GM23338 (cell line): ENCODE measurements at regions not wholly inside any gene's neighbourhood (a gene's known extent, or its start where the extent isn't known, plus 50 kb on each side); places are given as distances from the start of the nearest gene placed in this dataset.

Experiments
- ATAC-seq: fragments of 200-7000 bp; cut with Tn5 transposase; 3 replicates; pipeline ENCODE4 v1.9.1; 2020
- DNase-seq: peaks from one replicate; pipeline ENCODE4 v3.0.0-alpha.2; 2015; ENCODE audit warnings: low spot score
- H2AFZ ChIP-seq: fragments of 200-600 bp; sonication (generic); 2 replicates; pipeline ENCODE4 v1.8.0; 2016; ENCODE audit warnings: antibody characterized with exemption, mild to moderate bottlenecking, moderate library complexity
- H3F3A ChIP-seq: fragments of 200-600 bp; sonication (generic); replicated peaks from 2 replicates; pipeline ENCODE4 v1.8.0; 2017; ENCODE audit warnings: antibody characterized with exemption, mixed run types, low read depth
- H3K27ac ChIP-seq: fragments of 200-600 bp; sonication (generic); 2 replicates; pipeline ENCODE4 v1.6.1; 2016; ENCODE audit warnings: low read depth
- H3K27me3 ChIP-seq: fragments of 200-600 bp; sonication (generic); 2 replicates; pipeline ENCODE4 v1.8.0; 2016; ENCODE audit warnings: mild to moderate bottlenecking, mixed run types, moderate library complexity; ENCODE audit not compliant: insufficient read depth
- H3K36me3 ChIP-seq: fragments of 200-600 bp; sonication (generic); 2 replicates; pipeline ENCODE4 v1.8.0; 2016; ENCODE audit warnings: mild to moderate bottlenecking; ENCODE audit not compliant: insufficient read depth
- H3K4me1 ChIP-seq: fragments of 200-600 bp; sonication (generic); 2 replicates; pipeline ENCODE4 v1.8.0; 2016; ENCODE audit warnings: mild to moderate bottlenecking, moderate library complexity; ENCODE audit not compliant: insufficient read depth
- H3K4me2 ChIP-seq: fragments of 200-600 bp; sonication (generic); 2 replicates; pipeline ENCODE4 v1.7.1; 2017; ENCODE audit warnings: mixed run types
- H3K4me3 ChIP-seq: fragments of 200-600 bp; sonication (generic); 2 replicates; pipeline ENCODE4 v1.6.1; 2016; ENCODE audit warnings: mixed run types
- H3K79me2 ChIP-seq: fragments of 200-600 bp; sonication (generic); replicated peaks from 2 replicates; pipeline ENCODE4 v1.8.0; 2017; ENCODE audit warnings: mild to moderate bottlenecking; ENCODE audit not compliant: insufficient read depth
- H3K9me2 ChIP-seq: fragments of 200-600 bp; sonication (generic); 2 replicates; pipeline ENCODE4 v1.8.0; 2017; ENCODE audit not compliant: insufficient read depth
- H4K20me1 ChIP-seq: fragments of 200-600 bp; sonication (generic); replicated peaks from 2 replicates; pipeline ENCODE4 v1.8.0; 2017; ENCODE audit warnings: mild to moderate bottlenecking; ENCODE audit not compliant: insufficient read depth
- H3K27ac Mint-ChIP-seq: 2 replicates; pipeline ENCODE4 v1.8.0; 2020; ENCODE audit warnings: inconsistent platforms, mild to moderate bottlenecking, moderate library complexity, mixed read lengths
- H3K27me3 Mint-ChIP-seq: 3 replicates; pipeline ENCODE4 v1.8.0; 2022; ENCODE audit warnings: low read depth, mild to moderate bottlenecking, moderate library complexity, mixed read lengths, inconsistent platforms; ENCODE audit not compliant: insufficient read depth, poor library complexity
- H3K36me3 Mint-ChIP-seq: 3 replicates; pipeline ENCODE4 v1.8.0; 2021; ENCODE audit warnings: low read depth, mild to moderate bottlenecking, inconsistent platforms, moderate library complexity, mixed read lengths
- H3K4me1 Mint-ChIP-seq: 3 replicates; pipeline ENCODE4 v1.8.0; 2020; ENCODE audit warnings: mild to moderate bottlenecking, inconsistent platforms, mixed read lengths
- H3K4me3 Mint-ChIP-seq: 3 replicates; pipeline ENCODE4 v1.8.0; 2021; ENCODE audit warnings: moderate library complexity, mild to moderate bottlenecking, inconsistent platforms, mixed read lengths
- H3K9me3 Mint-ChIP-seq: 3 replicates; pipeline ENCODE4 v1.8.0; 2020; ENCODE audit warnings: moderate library complexity, mild to moderate bottlenecking, inconsistent platforms, mixed read lengths
- CREB1 ChIP-seq: fragments of 250-450 bp; sonication (Bioruptor Pico); IDR thresholded peaks from 2 replicates; pipeline ENCODE4 v1.5.0; 2020; ENCODE audit warnings: low read depth, mild to moderate bottlenecking, moderate library complexity
- EZH2 ChIP-seq: fragments of 200-600 bp; sonication (generic); IDR thresholded peaks from one replicate; pipeline ENCODE4 v1.8.0; 2017; ENCODE audit warnings: antibody characterized with exemption, mild to moderate bottlenecking, low read depth; ENCODE audit not compliant: unreplicated experiment
- JUNB ChIP-seq: IDR thresholded peaks from one replicate; pipeline ENCODE4 v1.6.1; 2016; ENCODE audit warnings: antibody characterized with exemption; ENCODE audit not compliant: unreplicated experiment
- POLR2AphosphoS5 ChIP-seq: IDR thresholded peaks from 2 replicates; pipeline ENCODE4 v1.6.1; 2016; ENCODE audit warnings: antibody characterized with exemption, low read depth
- STAT1 ChIP-seq: IDR thresholded peaks from one replicate; pipeline ENCODE4 v1.6.1; 2016; ENCODE audit warnings: antibody characterized with exemption; ENCODE audit not compliant: unreplicated experiment
- ZNF114 ChIP-seq: fragments of 250-450 bp; sonication (Bioruptor Pico); IDR thresholded peaks from 2 replicates; pipeline ENCODE4 v1.5.0; 2020; ENCODE audit warnings: mild to moderate bottlenecking, moderate library complexity
- ZNF331 ChIP-seq: fragments of 250-450 bp; sonication (Bioruptor Pico); IDR thresholded peaks from 2 replicates; pipeline ENCODE4 v1.5.0; 2020; ENCODE audit warnings: low read depth, mild to moderate bottlenecking, moderate library complexity
- TF ChIP-seq, protein P1 (sequence below): IDR thresholded peaks from 2 replicates; pipeline ENCODE4 v1.6.1; 2016; ENCODE audit warnings: antibody characterized with exemption
- TF ChIP-seq, protein P2 (sequence below), 2 experiments: fragments of 200-600 bp in 1 of 2; sonication (generic) in 1 of 2; conservative IDR thresholded peaks; 2 replicates each; pipeline versions ENCODE4 v1.5.1 to v1.6.1; 2016 to 2017; ENCODE audit warnings: antibody characterized with exemption in 2 of 2, low read depth in 2 of 2, mild to moderate bottlenecking in 2 of 2, moderate library complexity in 1 of 2
- TF ChIP-seq, protein P3 (sequence below): fragments of 250-450 bp; sonication (Bioruptor Pico); IDR thresholded peaks from 2 replicates; pipeline ENCODE4 v1.5.0; 2020; ENCODE audit warnings: mild to moderate bottlenecking, moderate library complexity

DNA sequence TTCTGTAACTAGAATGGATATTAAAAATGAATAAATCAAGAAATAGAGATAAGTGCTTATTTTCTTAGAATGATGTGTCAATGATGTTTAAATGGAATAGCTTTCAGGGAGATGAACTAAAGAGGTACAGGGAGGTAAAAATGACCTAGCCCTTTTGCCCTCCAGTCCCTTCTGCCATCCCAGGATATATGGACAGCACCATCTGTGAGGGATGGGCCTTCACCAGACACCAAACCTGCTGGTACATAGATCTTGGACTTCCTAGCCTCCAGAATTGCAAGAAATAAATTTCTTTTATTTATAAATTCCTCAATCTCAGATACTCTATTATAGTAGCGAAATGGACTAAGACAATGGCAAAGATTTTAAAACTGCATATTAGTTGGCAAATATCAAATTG lies 352.0 kb upstream of the THBS1 start:
- H3K79me2 ChIP-seq: no peaks in the 10 kb centered on the region
- Mint-ChIP-seq H3K27me3 (peaks cover 2% of the 10 kb centered on the region), H3K4me1 (peaks cover 8% of the 10 kb centered on the region), H3K9me3 (no peaks in the 10 kb centered on the region; the same call in 2 of the 3 replicates), H3K27ac (no peak overlapping the region), H3K4me3 (no peak overlapping the region), H3K36me3 (no peaks in the 10 kb centered on the region)
- H3K27ac ChIP-seq: no peak overlapping the region
- H3K4me2 ChIP-seq: no peak overlapping the region
- DNase-seq (no peak), ATAC-seq (no peak)
- no peak overlapping the region for H2AFZ ChIP-seq
- H3K9me2 ChIP-seq: no peaks in the 10 kb centered on the region
- H3K36me3 ChIP-seq: no peaks in the 10 kb centered on the region
- no peaks in the 10 kb centered on the region for H4K20me1 ChIP-seq
- no peaks in the 10 kb centered on the region for H3K27me3 ChIP-seq
- TF ChIP-seq JUNB: no peak
- H3K4me3 ChIP-seq: no peak overlapping the region
- no peaks in the 10 kb centered on the region for H3K4me1 ChIP-seq
- H3F3A ChIP-seq: no peaks in the 10 kb centered on the region

DNA sequence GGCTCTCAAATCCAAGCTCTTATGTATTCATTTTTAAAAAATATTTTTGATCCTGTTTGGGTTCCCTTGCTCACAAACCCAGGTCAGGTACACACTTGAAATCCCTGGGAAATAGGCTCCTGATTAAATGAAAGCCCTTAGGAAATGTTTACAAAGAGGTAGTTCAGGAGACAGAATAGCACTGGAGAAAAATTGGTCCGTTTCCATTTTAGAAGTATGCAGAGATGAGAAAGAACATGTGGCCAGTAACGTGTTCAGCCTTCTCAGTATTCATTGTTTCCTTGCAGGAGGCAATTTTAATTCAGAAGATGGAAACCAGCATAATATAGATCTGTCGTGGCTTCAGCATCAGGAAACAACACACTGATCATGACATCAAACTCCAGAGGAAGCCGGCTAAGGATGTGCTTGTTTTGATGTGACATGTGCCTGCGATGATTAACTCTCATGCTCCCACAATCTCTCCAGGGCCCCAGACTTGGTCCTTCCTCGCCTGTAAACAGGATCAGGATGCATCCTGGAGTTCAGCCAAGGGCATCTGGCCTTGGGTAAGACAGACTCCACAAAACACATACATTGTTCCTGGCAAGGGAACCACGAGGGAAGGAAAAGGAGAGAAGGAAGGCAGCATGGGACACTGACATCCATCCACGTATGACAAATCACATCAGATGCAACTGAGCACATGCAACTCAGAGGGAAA lies 350.5 kb upstream of the THBS1 start:
- Histone ChIP-seq H2AFZ (peak overlapping the region; percentile 10; the same call in 1 of the 2 replicates), H3K9me2 (no peaks in the 10 kb centered on the region), H3K4me2 (no peak overlapping the region), H3K4me3 (no peak overlapping the region), H3K27ac (peak overlapping the region; percentile 30; the same call in 1 of the 2 replicates), H4K20me1 (no peaks in the 10 kb centered on the region), H3K4me1 (no peaks in the 10 kb centered on the region), H3K79me2 (no peaks in the 10 kb centered on the region), H3F3A (no peaks in the 10 kb centered on the region), H3K36me3 (no peaks in the 10 kb centered on the region), H3K27me3 (no peaks in the 10 kb centered on the region)
- Mint-ChIP-seq H3K36me3 (no peaks in the 10 kb centered on the region), H3K4me1 (peaks cover 8% of the 10 kb centered on the region), H3K27ac (peak overlapping the region; percentile 23; the same call in 1 of the 2 replicates), H3K27me3 (no peaks in the 10 kb centered on the region), H3K4me3 (no peak overlapping the region), H3K9me3 (no peaks in the 10 kb centered on the region; the same call in 2 of the 3 replicates)
- no peak for ATAC-seq
- no peak for DNase-seq
- TF ChIP-seq, protein P1, sequence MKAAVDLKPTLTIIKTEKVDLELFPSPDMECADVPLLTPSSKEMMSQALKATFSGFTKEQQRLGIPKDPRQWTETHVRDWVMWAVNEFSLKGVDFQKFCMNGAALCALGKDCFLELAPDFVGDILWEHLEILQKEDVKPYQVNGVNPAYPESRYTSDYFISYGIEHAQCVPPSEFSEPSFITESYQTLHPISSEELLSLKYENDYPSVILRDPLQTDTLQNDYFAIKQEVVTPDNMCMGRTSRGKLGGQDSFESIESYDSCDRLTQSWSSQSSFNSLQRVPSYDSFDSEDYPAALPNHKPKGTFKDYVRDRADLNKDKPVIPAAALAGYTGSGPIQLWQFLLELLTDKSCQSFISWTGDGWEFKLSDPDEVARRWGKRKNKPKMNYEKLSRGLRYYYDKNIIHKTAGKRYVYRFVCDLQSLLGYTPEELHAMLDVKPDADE: no peak
- TF ChIP-seq, protein P2, sequence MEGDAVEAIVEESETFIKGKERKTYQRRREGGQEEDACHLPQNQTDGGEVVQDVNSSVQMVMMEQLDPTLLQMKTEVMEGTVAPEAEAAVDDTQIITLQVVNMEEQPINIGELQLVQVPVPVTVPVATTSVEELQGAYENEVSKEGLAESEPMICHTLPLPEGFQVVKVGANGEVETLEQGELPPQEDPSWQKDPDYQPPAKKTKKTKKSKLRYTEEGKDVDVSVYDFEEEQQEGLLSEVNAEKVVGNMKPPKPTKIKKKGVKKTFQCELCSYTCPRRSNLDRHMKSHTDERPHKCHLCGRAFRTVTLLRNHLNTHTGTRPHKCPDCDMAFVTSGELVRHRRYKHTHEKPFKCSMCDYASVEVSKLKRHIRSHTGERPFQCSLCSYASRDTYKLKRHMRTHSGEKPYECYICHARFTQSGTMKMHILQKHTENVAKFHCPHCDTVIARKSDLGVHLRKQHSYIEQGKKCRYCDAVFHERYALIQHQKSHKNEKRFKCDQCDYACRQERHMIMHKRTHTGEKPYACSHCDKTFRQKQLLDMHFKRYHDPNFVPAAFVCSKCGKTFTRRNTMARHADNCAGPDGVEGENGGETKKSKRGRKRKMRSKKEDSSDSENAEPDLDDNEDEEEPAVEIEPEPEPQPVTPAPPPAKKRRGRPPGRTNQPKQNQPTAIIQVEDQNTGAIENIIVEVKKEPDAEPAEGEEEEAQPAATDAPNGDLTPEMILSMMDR (conservative IDR thresholded peaks at IDR 0.05; ENCODE audit: low read depth in 2 of 2): no peak
- TF ChIP-seq JUNB: no peak
- TF ChIP-seq CREB1 (CRISPR knock-in tag): no peak
- TF ChIP-seq EZH2: no peak
- no peak for TF ChIP-seq STAT1
- TF ChIP-seq, protein P3, sequence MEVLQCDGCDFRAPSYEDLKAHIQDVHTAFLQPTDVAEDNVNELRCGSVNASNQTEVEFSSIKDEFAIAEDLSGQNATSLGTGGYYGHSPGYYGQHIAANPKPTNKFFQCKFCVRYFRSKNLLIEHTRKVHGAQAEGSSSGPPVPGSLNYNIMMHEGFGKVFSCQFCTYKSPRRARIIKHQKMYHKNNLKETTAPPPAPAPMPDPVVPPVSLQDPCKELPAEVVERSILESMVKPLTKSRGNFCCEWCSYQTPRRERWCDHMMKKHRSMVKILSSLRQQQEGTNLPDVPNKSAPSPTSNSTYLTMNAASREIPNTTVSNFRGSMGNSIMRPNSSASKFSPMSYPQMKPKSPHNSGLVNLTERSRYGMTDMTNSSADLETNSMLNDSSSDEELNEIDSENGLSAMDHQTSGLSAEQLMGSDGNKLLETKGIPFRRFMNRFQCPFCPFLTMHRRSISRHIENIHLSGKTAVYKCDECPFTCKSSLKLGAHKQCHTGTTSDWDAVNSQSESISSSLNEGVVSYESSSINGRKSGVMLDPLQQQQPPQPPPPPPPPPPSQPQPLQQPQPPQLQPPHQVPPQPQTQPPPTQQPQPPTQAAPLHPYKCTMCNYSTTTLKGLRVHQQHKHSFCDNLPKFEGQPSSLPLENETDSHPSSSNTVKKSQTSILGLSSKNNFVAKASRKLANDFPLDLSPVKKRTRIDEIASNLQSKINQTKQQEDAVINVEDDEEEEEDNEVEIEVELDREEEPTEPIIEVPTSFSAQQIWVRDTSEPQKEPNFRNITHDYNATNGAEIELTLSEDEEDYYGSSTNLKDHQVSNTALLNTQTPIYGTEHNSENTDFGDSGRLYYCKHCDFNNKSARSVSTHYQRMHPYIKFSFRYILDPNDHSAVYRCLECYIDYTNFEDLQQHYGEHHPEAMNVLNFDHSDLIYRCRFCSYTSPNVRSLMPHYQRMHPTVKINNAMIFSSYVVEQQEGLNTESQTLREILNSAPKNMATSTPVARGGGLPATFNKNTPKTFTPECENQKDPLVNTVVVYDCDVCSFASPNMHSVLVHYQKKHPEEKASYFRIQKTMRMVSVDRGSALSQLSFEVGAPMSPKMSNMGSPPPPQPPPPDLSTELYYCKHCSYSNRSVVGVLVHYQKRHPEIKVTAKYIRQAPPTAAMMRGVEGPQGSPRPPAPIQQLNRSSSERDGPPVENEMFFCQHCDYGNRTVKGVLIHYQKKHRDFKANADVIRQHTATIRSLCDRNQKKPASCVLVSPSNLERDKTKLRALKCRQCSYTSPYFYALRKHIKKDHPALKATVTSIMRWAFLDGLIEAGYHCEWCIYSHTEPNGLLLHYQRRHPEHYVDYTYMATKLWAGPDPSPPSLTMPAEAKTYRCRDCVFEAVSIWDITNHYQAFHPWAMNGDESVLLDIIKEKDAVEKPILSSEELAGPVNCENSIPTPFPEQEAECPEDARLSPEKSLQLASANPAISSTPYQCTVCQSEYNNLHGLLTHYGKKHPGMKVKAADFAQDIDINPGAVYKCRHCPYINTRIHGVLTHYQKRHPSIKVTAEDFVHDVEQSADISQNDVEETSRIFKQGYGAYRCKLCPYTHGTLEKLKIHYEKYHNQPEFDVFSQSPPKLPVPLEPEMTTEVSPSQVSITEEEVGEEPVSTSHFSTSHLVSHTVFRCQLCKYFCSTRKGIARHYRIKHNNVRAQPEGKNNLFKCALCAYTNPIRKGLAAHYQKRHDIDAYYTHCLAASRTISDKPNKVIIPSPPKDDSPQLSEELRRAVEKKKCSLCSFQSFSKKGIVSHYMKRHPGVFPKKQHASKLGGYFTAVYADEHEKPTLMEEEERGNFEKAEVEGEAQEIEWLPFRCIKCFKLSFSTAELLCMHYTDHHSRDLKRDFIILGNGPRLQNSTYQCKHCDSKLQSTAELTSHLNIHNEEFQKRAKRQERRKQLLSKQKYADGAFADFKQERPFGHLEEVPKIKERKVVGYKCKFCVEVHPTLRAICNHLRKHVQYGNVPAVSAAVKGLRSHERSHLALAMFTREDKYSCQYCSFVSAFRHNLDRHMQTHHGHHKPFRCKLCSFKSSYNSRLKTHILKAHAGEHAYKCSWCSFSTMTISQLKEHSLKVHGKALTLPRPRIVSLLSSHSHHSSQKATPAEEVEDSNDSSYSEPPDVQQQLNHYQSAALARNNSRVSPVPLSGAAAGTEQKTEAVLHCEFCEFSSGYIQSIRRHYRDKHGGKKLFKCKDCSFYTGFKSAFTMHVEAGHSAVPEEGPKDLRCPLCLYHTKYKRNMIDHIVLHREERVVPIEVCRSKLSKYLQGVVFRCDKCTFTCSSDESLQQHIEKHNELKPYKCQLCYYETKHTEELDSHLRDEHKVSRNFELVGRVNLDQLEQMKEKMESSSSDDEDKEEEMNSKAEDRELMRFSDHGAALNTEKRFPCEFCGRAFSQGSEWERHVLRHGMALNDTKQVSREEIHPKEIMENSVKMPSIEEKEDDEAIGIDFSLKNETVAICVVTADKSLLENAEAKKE (CRISPR knock-in tag): no peak
- no peak for TF ChIP-seq POLR2AphosphoS5
- no peak for TF ChIP-seq ZNF331 (CRISPR knock-in tag)
- no peak for TF ChIP-seq ZNF114 (CRISPR knock-in tag)
